Neural crest cell (in vitro differentiated cells): ENCODE measurements at regions not wholly inside any gene's neighbourhood (a gene's known extent, or its start where the extent isn't known, plus 50 kb on each side); places are given as distances from the start of the nearest gene placed in this dataset.

Experiments used
- DNase-seq: peaks from one replicate; pipeline ENCODE4 v3.0.0; 2021; ENCODE audit warnings: low read depth, mixed read lengths, low spot score
- H3K27ac Mint-ChIP-seq: one replicate; pipeline ENCODE4 v1.8.0; 2021; ENCODE audit warnings: mild to moderate bottlenecking, mixed read lengths; ENCODE audit not compliant: unreplicated experiment
- H3K27me3 Mint-ChIP-seq: 2 replicates; pipeline ENCODE4 v1.8.0; 2021; ENCODE audit warnings: low read depth, mild to moderate bottlenecking, mixed read lengths
- H3K36me3 Mint-ChIP-seq: 2 replicates; pipeline ENCODE4 v1.8.0; 2021; ENCODE audit warnings: low read depth, mild to moderate bottlenecking, mixed read lengths
- H3K4me1 Mint-ChIP-seq: 2 replicates; pipeline ENCODE4 v1.8.0; 2021; ENCODE audit warnings: mixed read lengths
- H3K4me3 Mint-ChIP-seq: one replicate; pipeline ENCODE4 v1.8.0; 2021; ENCODE audit warnings: mild to moderate bottlenecking, mixed read lengths
- H3K9me3 Mint-ChIP-seq: 2 replicates; pipeline ENCODE4 v1.8.0; 2021; ENCODE audit warnings: mixed read lengths
- TF ChIP-seq, protein P1 (sequence below): fragments of 200-600 bp; sonication (generic); conservative IDR thresholded peaks from 2 replicates; pipeline ENCODE4 v1.5.0; 2021; ENCODE audit warnings: antibody characterized with exemption, mild to moderate bottlenecking

DNA sequence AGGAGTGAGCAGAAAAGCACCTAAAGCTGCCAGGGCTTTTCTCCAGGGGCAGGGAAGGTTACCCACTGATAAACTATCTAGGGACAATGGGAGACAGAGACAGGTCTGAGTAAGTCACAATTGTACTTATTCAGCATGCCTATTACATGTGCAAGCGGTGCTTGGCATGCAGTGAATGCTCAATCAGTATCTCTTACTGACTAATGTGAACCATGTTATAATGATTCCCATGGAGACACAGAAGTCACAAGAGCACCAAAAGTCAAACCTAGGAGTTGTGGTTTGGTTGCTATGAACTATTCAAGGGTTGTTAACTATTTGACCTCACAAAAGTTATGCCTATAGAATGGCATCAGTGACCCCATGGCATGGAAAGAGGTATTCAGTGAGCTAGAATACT is 50.0 kb upstream of the RASGRP1 start:
- DNase-seq: no peak
- Mint-ChIP-seq H3K4me3 (no peak overlapping the region), H3K36me3 (no peaks in the 10 kb centered on the region), H3K4me1 (peaks cover 5% of the 10 kb centered on the region), H3K27me3 (no peaks in the 10 kb centered on the region), H3K9me3 (peaks cover 2% of the 10 kb centered on the region), H3K27ac (no peak overlapping the region)
- TF ChIP-seq, protein P1, sequence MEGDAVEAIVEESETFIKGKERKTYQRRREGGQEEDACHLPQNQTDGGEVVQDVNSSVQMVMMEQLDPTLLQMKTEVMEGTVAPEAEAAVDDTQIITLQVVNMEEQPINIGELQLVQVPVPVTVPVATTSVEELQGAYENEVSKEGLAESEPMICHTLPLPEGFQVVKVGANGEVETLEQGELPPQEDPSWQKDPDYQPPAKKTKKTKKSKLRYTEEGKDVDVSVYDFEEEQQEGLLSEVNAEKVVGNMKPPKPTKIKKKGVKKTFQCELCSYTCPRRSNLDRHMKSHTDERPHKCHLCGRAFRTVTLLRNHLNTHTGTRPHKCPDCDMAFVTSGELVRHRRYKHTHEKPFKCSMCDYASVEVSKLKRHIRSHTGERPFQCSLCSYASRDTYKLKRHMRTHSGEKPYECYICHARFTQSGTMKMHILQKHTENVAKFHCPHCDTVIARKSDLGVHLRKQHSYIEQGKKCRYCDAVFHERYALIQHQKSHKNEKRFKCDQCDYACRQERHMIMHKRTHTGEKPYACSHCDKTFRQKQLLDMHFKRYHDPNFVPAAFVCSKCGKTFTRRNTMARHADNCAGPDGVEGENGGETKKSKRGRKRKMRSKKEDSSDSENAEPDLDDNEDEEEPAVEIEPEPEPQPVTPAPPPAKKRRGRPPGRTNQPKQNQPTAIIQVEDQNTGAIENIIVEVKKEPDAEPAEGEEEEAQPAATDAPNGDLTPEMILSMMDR: no peak

DNA sequence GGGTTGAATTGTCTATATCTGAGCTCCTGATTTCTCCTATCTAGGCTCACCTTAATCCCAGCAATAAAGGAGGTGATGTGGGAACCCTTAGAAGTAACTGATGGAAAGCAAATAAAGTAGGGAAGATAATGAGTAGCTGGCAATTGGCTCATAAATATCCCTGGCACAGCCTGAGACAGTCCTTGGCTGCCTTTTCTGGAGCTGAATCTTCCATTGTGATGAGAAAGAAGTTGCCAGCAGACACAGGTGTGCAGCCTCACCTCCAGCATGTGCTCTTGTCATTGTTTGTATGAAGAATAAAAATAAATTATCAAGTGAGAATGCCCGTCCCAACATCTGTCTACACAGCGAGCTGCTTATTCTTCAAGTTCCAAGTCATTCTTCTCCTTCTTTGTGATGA is 53.2 kb upstream of the RASGRP1 start:
- DNase-seq: no peak
- H3K9me3 Mint-ChIP-seq: no peaks in the 10 kb centered on the region
- TF ChIP-seq, protein P1: no peak
- H3K4me3 Mint-ChIP-seq: no peak overlapping the region
- peaks cover 5% of the 10 kb centered on the region for H3K27me3 Mint-ChIP-seq
- H3K36me3 Mint-ChIP-seq: no peaks in the 10 kb centered on the region
- no peak overlapping the region for H3K27ac Mint-ChIP-seq
- peaks cover 12% of the 10 kb centered on the region for H3K4me1 Mint-ChIP-seq

DNA sequence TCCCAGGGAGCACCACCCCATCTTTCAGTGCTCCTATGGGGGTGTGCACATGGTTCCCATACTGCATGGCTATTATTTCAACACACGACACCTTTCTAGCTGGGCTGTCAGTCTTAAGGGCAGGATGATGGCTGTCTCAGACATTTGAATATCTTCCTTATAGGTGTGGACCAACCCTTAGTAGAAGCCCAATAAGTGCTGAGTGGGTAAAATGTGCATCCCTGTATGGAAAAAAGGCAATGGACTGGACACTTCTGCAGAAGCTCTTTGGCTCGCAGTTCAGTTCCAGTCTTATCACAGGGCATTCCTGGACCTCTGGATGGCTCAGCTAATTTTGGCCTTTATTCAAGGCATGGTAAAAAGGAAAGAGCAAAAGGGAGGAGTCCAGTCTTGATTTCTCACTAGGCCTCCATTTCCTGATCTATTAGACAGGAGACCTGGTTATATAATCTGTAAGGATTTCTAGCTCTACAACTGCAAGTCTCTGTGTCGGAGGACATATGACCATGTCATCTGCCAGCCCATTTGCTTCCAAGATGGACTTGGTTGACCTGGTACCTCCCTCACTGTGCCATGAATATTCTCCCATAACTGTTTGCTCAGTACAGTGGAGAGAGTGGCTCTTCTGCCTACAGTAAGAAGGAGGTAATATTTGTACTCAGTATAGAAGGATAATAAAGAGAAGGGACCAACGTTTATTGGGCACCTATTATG is 53.8 kb upstream of the RASGRP1 start:
- DNase-seq: no peak
- H3K9me3 Mint-ChIP-seq: no peaks in the 10 kb centered on the region
- no peak overlapping the region for H3K4me3 Mint-ChIP-seq
- no peaks in the 10 kb centered on the region for H3K36me3 Mint-ChIP-seq
- H3K27ac Mint-ChIP-seq: no peak overlapping the region
- TF ChIP-seq, protein P1: no peak
- H3K4me1 Mint-ChIP-seq: peaks cover 12% of the 10 kb centered on the region
- H3K27me3 Mint-ChIP-seq: peaks cover 5% of the 10 kb centered on the region

DNA sequence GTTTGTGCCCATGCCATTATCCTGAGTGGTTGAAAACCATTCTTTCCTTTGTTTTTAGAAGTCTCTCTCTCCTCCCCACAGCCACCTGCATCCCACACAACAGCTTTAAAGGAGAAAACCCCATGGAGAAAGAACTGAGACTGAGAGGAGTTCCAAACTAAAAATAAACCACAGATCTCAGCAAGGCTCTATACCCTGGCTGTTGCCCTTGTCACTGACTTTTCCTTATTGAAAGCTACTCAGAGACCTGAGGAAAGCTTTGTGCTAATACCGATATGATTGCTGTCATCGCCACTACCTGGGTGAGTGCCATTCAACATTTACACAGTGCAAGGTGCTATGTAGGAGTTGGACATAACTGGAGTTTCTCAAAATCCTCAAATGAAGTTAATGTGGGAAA is 55.5 kb upstream of the RASGRP1 start:
- peaks cover 12% of the 10 kb centered on the region for H3K4me1 Mint-ChIP-seq
- no peaks in the 10 kb centered on the region for H3K36me3 Mint-ChIP-seq
- no peak for DNase-seq
- peaks cover 5% of the 10 kb centered on the region for H3K27me3 Mint-ChIP-seq
- TF ChIP-seq, protein P1: no peak
- H3K4me3 Mint-ChIP-seq: no peak overlapping the region
- no peaks in the 10 kb centered on the region for H3K9me3 Mint-ChIP-seq
- H3K27ac Mint-ChIP-seq: no peak overlapping the region

DNA sequence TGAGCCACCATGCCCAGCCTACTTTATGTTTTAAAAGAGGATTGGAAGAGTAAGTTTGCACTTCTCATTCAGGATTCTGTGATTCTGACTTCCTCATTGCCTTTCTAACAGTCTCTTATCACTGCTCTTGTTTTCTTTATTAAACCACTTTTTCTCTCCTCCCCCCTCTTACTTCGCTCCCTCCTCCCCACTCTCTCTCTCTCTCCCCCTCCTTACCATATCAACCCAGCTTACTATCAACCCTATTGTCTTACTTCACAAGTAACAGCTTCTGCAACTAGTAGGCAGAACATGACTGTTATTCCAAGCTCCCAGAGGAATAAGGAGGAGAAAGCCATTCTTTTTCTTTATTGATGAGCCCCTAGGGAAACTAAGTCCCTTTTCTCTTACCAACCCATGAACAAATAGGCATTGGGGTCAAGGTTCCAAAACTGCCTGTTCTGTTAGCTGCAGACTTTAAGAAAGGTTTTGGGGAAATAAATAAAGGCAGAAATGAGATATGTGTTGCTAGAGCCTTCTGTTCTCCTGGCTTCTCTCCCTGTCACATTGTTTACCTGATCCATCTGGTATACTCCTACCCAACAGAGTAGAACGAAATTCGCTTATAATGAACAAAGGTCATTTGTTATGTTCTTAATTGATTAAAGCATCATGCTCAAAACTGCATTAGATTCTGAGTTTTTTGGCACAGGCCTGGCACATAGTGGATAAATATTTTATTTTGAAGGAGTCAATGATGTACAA is 56.4 kb upstream of the RASGRP1 start:
- H3K27ac Mint-ChIP-seq: no peak overlapping the region
- no peaks in the 10 kb centered on the region for H3K9me3 Mint-ChIP-seq
- peaks cover 12% of the 10 kb centered on the region for H3K4me1 Mint-ChIP-seq

More for the DNA sequence above, 56.4 kb upstream of the RASGRP1 start:
- no peak for DNase-seq
- no peak overlapping the region for H3K4me3 Mint-ChIP-seq
- no peaks in the 10 kb centered on the region for H3K36me3 Mint-ChIP-seq
- peaks cover 5% of the 10 kb centered on the region for H3K27me3 Mint-ChIP-seq
- TF ChIP-seq, protein P1: no peak
